ENCODE measurements at regions not wholly inside any gene's neighbourhood (a gene's known extent, or its start where the extent isn't known, plus 50 kb on each side); places are given as distances from the start of the nearest gene placed in this dataset.

DNA sequence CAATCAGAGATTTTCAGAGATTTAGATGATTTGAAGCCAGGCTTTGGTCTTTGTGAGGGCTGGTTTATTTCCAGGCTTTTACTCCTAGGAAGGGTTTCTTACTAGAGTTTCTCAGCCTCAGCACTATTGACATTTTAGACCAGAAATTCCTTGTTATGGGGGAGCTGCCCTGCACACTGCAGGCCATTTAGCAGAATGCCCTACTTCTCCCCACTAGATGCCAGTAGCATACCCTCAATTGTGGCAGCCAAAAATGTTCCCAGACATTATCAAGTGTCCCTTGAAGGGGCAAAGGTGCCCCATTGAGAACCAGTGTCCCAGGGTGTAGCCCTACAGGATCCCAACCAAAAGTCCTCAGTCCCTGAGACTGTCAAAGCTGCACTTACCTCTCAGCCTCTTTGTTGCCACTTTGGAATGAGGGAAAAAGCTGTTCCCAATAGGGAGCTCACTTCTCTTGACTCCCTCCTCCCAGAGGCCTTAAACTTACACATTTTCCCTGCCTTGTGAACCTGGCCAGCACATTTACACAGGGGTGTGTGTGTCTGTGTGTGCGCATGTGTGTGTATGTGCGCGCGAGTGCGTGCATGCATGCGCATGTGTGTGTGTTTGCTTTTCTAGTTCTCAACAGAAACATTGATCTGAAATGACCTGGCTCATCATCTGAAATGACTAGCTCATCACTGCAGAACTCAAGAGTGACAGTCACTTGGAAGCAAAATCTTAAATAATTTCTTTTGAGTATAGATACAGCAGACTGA is 231.4 kb downstream of the QDPR start:
- H3K27me3 ChIP-seq (ENCODE audit: low read length): 0 out of 2 replicates have a peak, but pooled peaks cover 12% of the 10 kb centered on the region
- H3K4me3 ChIP-seq (ENCODE audit: low read length): no peak overlapping the region
- H3K79me2 ChIP-seq (ENCODE audit: low read length): no peaks in the 10 kb centered on the region
- DNase-seq: no peak
- intact Hi-C loops (cut with micrococcal nuclease): no loop called here
- POLR2A ChIA-PET (ENCODE audit: unreplicated experiment): no interaction called here
- ATAC-seq: no peak
- H3K9me3 ChIP-seq (ENCODE audit: low read length): no peaks in the 10 kb centered on the region
- CTCF ChIA-PET: no interaction called here
- H4K20me1 ChIP-seq (ENCODE audit: low read length): no peaks in the 10 kb centered on the region
- no peak overlapping the region for H2AFZ ChIP-seq (ENCODE audit: low read length)
- no TSS peak for BruUV-seq (replicated peaks)
- H3K9me2 ChIP-seq (replicated peaks; ENCODE audit: low read length): no peaks in the 10 kb centered on the region
- no peak overlapping the region for H3K4me2 ChIP-seq (ENCODE audit: low read length)
- no peak for TF ChIP-seq EZH2 (IDR thresholded peaks at IDR 0.05; ENCODE audit: low read length, unreplicated experiment)
- no peak for TF ChIP-seq EZH2phosphoT487 (IDR thresholded peaks at IDR 0.05; ENCODE audit: borderline replicate concordance, low read length)
- TF ChIP-seq, protein P1, sequence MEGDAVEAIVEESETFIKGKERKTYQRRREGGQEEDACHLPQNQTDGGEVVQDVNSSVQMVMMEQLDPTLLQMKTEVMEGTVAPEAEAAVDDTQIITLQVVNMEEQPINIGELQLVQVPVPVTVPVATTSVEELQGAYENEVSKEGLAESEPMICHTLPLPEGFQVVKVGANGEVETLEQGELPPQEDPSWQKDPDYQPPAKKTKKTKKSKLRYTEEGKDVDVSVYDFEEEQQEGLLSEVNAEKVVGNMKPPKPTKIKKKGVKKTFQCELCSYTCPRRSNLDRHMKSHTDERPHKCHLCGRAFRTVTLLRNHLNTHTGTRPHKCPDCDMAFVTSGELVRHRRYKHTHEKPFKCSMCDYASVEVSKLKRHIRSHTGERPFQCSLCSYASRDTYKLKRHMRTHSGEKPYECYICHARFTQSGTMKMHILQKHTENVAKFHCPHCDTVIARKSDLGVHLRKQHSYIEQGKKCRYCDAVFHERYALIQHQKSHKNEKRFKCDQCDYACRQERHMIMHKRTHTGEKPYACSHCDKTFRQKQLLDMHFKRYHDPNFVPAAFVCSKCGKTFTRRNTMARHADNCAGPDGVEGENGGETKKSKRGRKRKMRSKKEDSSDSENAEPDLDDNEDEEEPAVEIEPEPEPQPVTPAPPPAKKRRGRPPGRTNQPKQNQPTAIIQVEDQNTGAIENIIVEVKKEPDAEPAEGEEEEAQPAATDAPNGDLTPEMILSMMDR (conservative IDR thresholded peaks at IDR 0.05; ENCODE audit: low read depth, low read length): no peak
- no peaks in the 10 kb centered on the region for H3F3A ChIP-seq (ENCODE audit: low read length, unreplicated experiment)
- no peaks in the 10 kb centered on the region for H3K4me1 ChIP-seq (ENCODE audit: insufficient read depth, low read length)
- no peak overlapping the region for H3K27ac ChIP-seq (ENCODE audit: low read length)
- no peak overlapping the region for H3K9ac ChIP-seq (ENCODE audit: low read length)
- H3K36me3 ChIP-seq (ENCODE audit: low read depth, low read length): no peaks in the 10 kb centered on the region

DNA sequence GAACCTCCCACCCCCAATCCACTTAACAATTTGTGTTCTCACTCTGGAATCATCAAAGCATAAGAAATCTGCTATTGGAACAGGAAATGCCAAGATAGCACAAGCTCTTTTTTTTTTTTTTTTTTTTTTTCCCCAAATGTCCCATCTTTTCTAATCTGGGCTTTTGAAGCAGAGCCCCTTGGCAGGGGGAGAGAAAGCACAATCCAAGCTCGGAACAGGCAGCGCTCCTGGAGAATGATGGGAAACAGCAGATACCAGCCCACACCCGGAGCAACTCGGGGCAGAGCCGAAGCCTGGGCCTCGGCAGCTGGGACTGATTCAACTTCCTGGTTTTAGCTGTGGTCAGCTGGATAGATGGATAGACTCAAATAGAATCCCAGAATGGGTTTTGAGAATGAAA is 235.1 kb downstream of the QDPR start:
- BruUV-seq (replicated peaks): no TSS peak
- DNase-seq (no peak), ATAC-seq (no peak)
- Histone ChIP-seq H3K4me3 (ENCODE audit: low read length) (no peak overlapping the region), H3K4me2 (ENCODE audit: low read length) (no peak overlapping the region), H3K27ac (ENCODE audit: low read length) (no peak overlapping the region), H3K27me3 (ENCODE audit: low read length) (no peaks in the 10 kb centered on the region), H4K20me1 (ENCODE audit: low read length) (no peaks in the 10 kb centered on the region), H3K9ac (ENCODE audit: low read length) (no peak overlapping the region), H3K36me3 (ENCODE audit: low read depth, low read length) (no peaks in the 10 kb centered on the region), H2AFZ (ENCODE audit: low read length) (no peak overlapping the region), H3K9me2 (replicated peaks; ENCODE audit: low read length) (no peaks in the 10 kb centered on the region), H3K9me3 (ENCODE audit: low read length) (no peaks in the 10 kb centered on the region), H3F3A (ENCODE audit: low read length, unreplicated experiment) (no peaks in the 10 kb centered on the region), H3K79me2 (ENCODE audit: low read length) (no peaks in the 10 kb centered on the region), H3K4me1 (ENCODE audit: insufficient read depth, low read length) (no peaks in the 10 kb centered on the region)
- POLR2A ChIA-PET (ENCODE audit: unreplicated experiment): no interaction called here
- intact Hi-C loops (cut with micrococcal nuclease): no loop called here
- CTCF ChIA-PET: no interaction called here
- TF ChIP-seq, protein P1 (conservative IDR thresholded peaks at IDR 0.05; ENCODE audit: low read depth, low read length): no peak
- no peak for TF ChIP-seq EZH2phosphoT487 (IDR thresholded peaks at IDR 0.05; ENCODE audit: borderline replicate concordance, low read length)
- no peak for TF ChIP-seq EZH2 (IDR thresholded peaks at IDR 0.05; ENCODE audit: low read length, unreplicated experiment)

DNA sequence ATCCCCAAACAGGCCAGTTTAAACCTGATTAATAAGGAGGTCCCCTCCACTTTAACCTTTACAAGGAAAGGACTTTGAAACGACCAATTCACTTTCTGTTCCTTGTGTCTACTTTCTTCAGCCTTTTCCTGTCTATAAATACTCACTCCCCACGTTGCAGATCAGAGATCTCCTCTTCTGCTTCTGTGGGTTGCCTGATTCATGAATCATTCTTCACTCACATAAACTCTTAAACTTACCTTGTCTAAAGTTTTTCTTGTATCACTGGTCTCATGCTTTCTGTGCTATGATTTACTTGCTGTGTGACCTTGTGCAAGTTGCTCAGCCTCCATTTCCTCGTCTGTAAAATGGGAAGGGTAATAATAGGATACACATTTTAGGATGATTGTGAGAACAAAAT is 236.1 kb downstream of the QDPR start:
- DNase-seq (no peak), ATAC-seq (no peak)
- H3K9me3 ChIP-seq (ENCODE audit: low read length): no peaks in the 10 kb centered on the region
- no peak overlapping the region for H3K27ac ChIP-seq (ENCODE audit: low read length)
- H3K9ac ChIP-seq (ENCODE audit: low read length): no peak overlapping the region
- CTCF ChIA-PET: no interaction called here
- no peak overlapping the region for H3K4me3 ChIP-seq (ENCODE audit: low read length)
- H3K4me1 ChIP-seq (ENCODE audit: insufficient read depth, low read length): no peaks in the 10 kb centered on the region
- no peak for TF ChIP-seq EZH2phosphoT487 (IDR thresholded peaks at IDR 0.05; ENCODE audit: borderline replicate concordance, low read length)
- TF ChIP-seq, protein P1 (conservative IDR thresholded peaks at IDR 0.05; ENCODE audit: low read depth, low read length): no peak
- TF ChIP-seq EZH2 (IDR thresholded peaks at IDR 0.05; ENCODE audit: low read length, unreplicated experiment): no peak
- H4K20me1 ChIP-seq (ENCODE audit: low read length): no peaks in the 10 kb centered on the region
- intact Hi-C loops (cut with micrococcal nuclease): no loop called here
- BruUV-seq (replicated peaks): no TSS peak
- no peaks in the 10 kb centered on the region for H3K9me2 ChIP-seq (replicated peaks; ENCODE audit: low read length)
- no peak overlapping the region for H3K4me2 ChIP-seq (ENCODE audit: low read length)
- no peaks in the 10 kb centered on the region for H3K27me3 ChIP-seq (ENCODE audit: low read length)
- H3K79me2 ChIP-seq (ENCODE audit: low read length): no peaks in the 10 kb centered on the region
- H3F3A ChIP-seq (ENCODE audit: low read length, unreplicated experiment): no peaks in the 10 kb centered on the region
- H2AFZ ChIP-seq (ENCODE audit: low read length): no peak overlapping the region
- POLR2A ChIA-PET (ENCODE audit: unreplicated experiment): no interaction called here
- no peaks in the 10 kb centered on the region for H3K36me3 ChIP-seq (ENCODE audit: low read depth, low read length)
